SK-N-MC (cell line): ENCODE measurements at regions not wholly inside any gene's neighbourhood (a gene's known extent, or its start where the extent isn't known, plus 50 kb on each side); places are given as distances from the start of the nearest gene placed in this dataset.

Experiments used
- EZH2 ChIP-seq: fragments of 200-600 bp; sonication (generic); IDR thresholded peaks from one replicate; pipeline ENCODE4 v1.6.1; 2017; ENCODE audit warnings: antibody characterized with exemption
- POLR2AphosphoS5 ChIP-seq: IDR thresholded peaks from 2 replicates; pipeline ENCODE4 v1.6.1; 2012; ENCODE audit warnings: mild to moderate bottlenecking, low read depth, low read length, borderline replicate concordance

DNA sequence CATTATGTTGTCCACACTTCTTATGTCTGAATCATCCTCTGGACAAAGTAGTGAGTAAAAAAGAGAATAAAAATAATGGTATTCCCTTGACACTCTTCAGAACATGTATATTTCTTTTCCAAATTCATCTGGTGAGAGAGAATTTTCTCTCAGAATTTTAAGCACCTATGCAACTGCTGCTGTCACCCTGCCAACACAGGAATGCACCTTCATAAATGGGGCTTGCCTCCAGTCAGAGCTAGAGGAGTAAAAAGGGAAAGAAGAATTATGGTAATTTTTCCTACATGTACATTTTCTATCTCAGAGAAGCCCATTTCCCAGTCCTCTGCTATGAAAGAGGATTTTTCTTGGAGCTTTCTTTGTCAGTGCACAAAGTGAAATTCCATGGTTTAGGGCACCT, 92.2 kb upstream of the ALCAM start:
- TF ChIP-seq EZH2 (no peak), POLR2AphosphoS5 (no peak)
